Fibroblast of the aortic adventitia (primary cell): ENCODE measurements at regions not wholly inside any gene's neighbourhood (a gene's known extent, or its start where the extent isn't known, plus 50 kb on each side); places are given as distances from the start of the nearest gene placed in this dataset.

Experiments used
- DNase-seq: peaks from one replicate; pipeline ENCODE4 v3.0.0-alpha.2; 2010; ENCODE audit warnings: low read depth
- H3K4me3 ChIP-seq: 2 replicates; pipeline ENCODE4 v1.5.1; 2011; ENCODE audit warnings: low read depth, mild to moderate bottlenecking, control low read depth, low read length, moderate library complexity
- CTCF ChIP-seq: IDR thresholded peaks from 2 replicates; pipeline ENCODE4 v1.5.1; 2011; ENCODE audit warnings: mild to moderate bottlenecking, low read length, control low read depth, inconsistent platforms; ENCODE audit not compliant: insufficient read depth

GRCh38 chr6:766625-767024 is 73.7 kb upstream of the EXOC2 start:
- TF ChIP-seq CTCF: no peak
- H3K4me3 ChIP-seq: no peak overlapping the region
- DNase-seq: no peak

GRCh38 chr6:761997-762396 is 69.1 kb upstream of the EXOC2 start:
- DNase-seq: no peak
- no peak overlapping the region for H3K4me3 ChIP-seq
- TF ChIP-seq CTCF: no peak

GRCh38 chr6:760982-761955 is 68.3 kb upstream of the EXOC2 start:
- no peak overlapping the region for H3K4me3 ChIP-seq
- DNase-seq: no peak
- TF ChIP-seq CTCF: no peak

- no peak for DNase-seq
- no peak for TF ChIP-seq CTCF
- no peak overlapping the region for H3K4me3 ChIP-seq
These were observed 66.8 kb upstream of the EXOC2 start for GRCh38 chr6:759729-760128.

GRCh38 chr6:756224-756623 is 63.3 kb upstream of the EXOC2 start:
- TF ChIP-seq CTCF: no peak
- no peak for DNase-seq
- no peak overlapping the region for H3K4me3 ChIP-seq

- no peak for TF ChIP-seq CTCF
- H3K4me3 ChIP-seq: no peak overlapping the region
- DNase-seq: no peak
These were observed 61.3 kb upstream of the EXOC2 start for GRCh38 chr6:754202-754601.
